Fibroblast of lung (primary cell): ENCODE measurements at regions not wholly inside any gene's neighbourhood (a gene's known extent, or its start where the extent isn't known, plus 50 kb on each side); places are given as distances from the start of the nearest gene placed in this dataset.
A peak's percentile ranks its signal among the peaks of the same experiment; 100 is the strongest.

Experiments used
- DNase-seq, 2 donors: peaks; one replicate each; pipeline versions ENCODE4 v3.0.0 to v3.0.0-alpha.2; 2010; ENCODE audit warnings: low read depth in 2 of 2
- H2AFZ ChIP-seq: 2 replicates; pipeline ENCODE4 v1.5.1; 2012; ENCODE audit warnings: low read length, control low read depth, inconsistent platforms
- H3K27ac ChIP-seq: 2 replicates; pipeline ENCODE4 v1.5.1; 2011; ENCODE audit warnings: low read length, control low read depth; ENCODE audit not compliant: insufficient read depth
- H3K27me3 ChIP-seq: 2 replicates; pipeline ENCODE4 v1.5.1; 2011; ENCODE audit warnings: mild to moderate bottlenecking, low read length; ENCODE audit not compliant: control insufficient read depth, insufficient read depth
- H3K36me3 ChIP-seq: 2 replicates; pipeline ENCODE4 v1.5.1; 2011; ENCODE audit warnings: low read length; ENCODE audit not compliant: control insufficient read depth, insufficient read depth
- H3K4me1 ChIP-seq: 2 replicates; pipeline ENCODE4 v1.5.1; 2011; ENCODE audit warnings: low read length; ENCODE audit not compliant: control insufficient read depth, insufficient read depth; ENCODE audit errors: extremely low read depth
- H3K4me2 ChIP-seq: 2 replicates; pipeline ENCODE4 v1.5.1; 2011; ENCODE audit warnings: low read length, control low read depth; ENCODE audit not compliant: insufficient read depth; ENCODE audit errors: extremely low read depth
- H3K4me3 ChIP-seq, 4 experiments: fragments of 200-600 bp in 1 of 4; sonication (generic) in 1 of 4; replicated peaks in 1 of 4; 2 replicates each; pipeline ENCODE4 v1.5.1; 2011 to 2016; ENCODE audit warnings: low read length in 4 of 4, low read depth in 3 of 4, mild to moderate bottlenecking in 3 of 4, control low read depth in 2 of 4, inconsistent platforms in 1 of 4, mixed read lengths in 1 of 4; ENCODE audit not compliant: insufficient read depth in 1 of 4; ENCODE audit errors: control extremely low read depth in 1 of 4
- H3K79me2 ChIP-seq: 2 replicates; pipeline ENCODE4 v1.5.1; 2012; ENCODE audit warnings: mild to moderate bottlenecking, low read length, inconsistent platforms; ENCODE audit not compliant: control insufficient read depth, insufficient read depth
- H3K9ac ChIP-seq: 2 replicates; pipeline ENCODE4 v1.5.1; 2011; ENCODE audit warnings: mild to moderate bottlenecking, low read length, control low read depth; ENCODE audit not compliant: insufficient read depth
- H3K9me3 ChIP-seq: 2 replicates; pipeline ENCODE4 v1.5.1; 2012; ENCODE audit warnings: low read depth, low read length; ENCODE audit not compliant: control insufficient read depth, insufficient read depth
- H4K20me1 ChIP-seq: 2 replicates; pipeline ENCODE4 v1.5.1; 2011; ENCODE audit warnings: low read length; ENCODE audit not compliant: control insufficient read depth, insufficient read depth; ENCODE audit errors: extremely low read depth
- CTCF ChIP-seq, 2 donors: IDR thresholded peaks in 1 of 2; conservative IDR thresholded peaks in 1 of 2; 1 replicate in 1 of 2; 2 replicates in 1 of 2; pipeline ENCODE4 v1.5.1; 2011 to 2012; ENCODE audit warnings: low read length in 2 of 2, control low read depth in 1 of 2, inconsistent platforms in 1 of 2, low read depth in 1 of 2, mild to moderate bottlenecking in 1 of 2
- EZH2 ChIP-seq: IDR thresholded peaks from 2 replicates; pipeline ENCODE4 v1.5.1; 2012; ENCODE audit warnings: low read length, control low read depth, mild to moderate bottlenecking; ENCODE audit errors: missing control alignments

GRCh38 chr17:51454456-51454978 lies 194.2 kb downstream of the UTP18 start:
- Histone ChIP-seq H3K9me3 (no peaks in the 10 kb centered on the region), H2AFZ (no peak overlapping the region), H3K36me3 (no peaks in the 10 kb centered on the region), H3K4me2 (no peak overlapping the region), H3K4me1 (no peaks in the 10 kb centered on the region), H3K27me3 (no peaks in the 10 kb centered on the region), H4K20me1 (no peaks in the 10 kb centered on the region), H3K27ac (no peak overlapping the region), H3K4me3 (no peak overlapping the region), H3K9ac (no peak overlapping the region), H3K79me2 (no peaks in the 10 kb centered on the region)
- TF ChIP-seq CTCF (conservative IDR thresholded peaks at IDR 0.05 in 1 of 2, IDR thresholded peaks at IDR 0.05 in 1 of 2; ENCODE audit: low read depth in 1 of 2, low read length in 2 of 2) (no peak), EZH2 (no peak)
- no peak for DNase-seq

GRCh38 chr17:51455211-51455610 lies 194.9 kb downstream of the UTP18 start:
- Histone ChIP-seq H3K27ac (no peak overlapping the region), H4K20me1 (no peaks in the 10 kb centered on the region), H3K79me2 (no peaks in the 10 kb centered on the region), H3K4me2 (no peak overlapping the region), H3K9me3 (no peaks in the 10 kb centered on the region), H3K9ac (no peak overlapping the region), H3K4me1 (no peaks in the 10 kb centered on the region), H3K36me3 (no peaks in the 10 kb centered on the region), H2AFZ (no peak overlapping the region), H3K27me3 (no peaks in the 10 kb centered on the region), H3K4me3 (no peak overlapping the region)
- TF ChIP-seq EZH2 (no peak), CTCF (conservative IDR thresholded peaks at IDR 0.05 in 1 of 2, IDR thresholded peaks at IDR 0.05 in 1 of 2; ENCODE audit: low read depth in 1 of 2, low read length in 2 of 2) (no peak)
- no peak for DNase-seq

DNA sequence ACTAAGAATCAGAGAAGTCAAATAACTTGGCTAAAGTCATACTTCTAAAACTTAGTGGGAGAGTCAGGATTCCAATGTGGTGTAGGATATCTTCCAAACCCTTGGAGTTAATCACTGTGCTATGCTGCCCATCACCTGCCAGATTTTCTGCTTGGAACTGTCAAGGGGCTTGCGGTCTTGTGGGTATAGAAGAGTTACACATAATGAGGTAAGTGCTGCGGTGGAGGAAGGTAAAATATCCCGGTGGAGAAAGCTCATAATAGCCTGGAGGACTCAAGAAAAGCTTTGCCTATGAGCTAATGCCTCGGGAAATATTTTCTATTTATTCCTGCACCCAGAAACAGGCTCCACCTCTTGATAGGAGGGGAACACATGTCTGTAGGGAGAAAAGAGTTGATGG lies 195.6 kb downstream of the UTP18 start:
- H3K4me3 ChIP-seq, result no peak overlapping the region
- no peak overlapping the region for H2AFZ ChIP-seq
- H3K9ac ChIP-seq, result no peak overlapping the region
- H3K27ac ChIP-seq, result no peak overlapping the region
- peak in 1 of 2 donors; percentile 13 for DNase-seq
- no peaks in the 10 kb centered on the region for H3K79me2 ChIP-seq
- H4K20me1 ChIP-seq, result no peaks in the 10 kb centered on the region
- H3K9me3 ChIP-seq, result no peaks in the 10 kb centered on the region
- no peaks in the 10 kb centered on the region for H3K4me1 ChIP-seq
- H3K4me2 ChIP-seq, result no peak overlapping the region
- H3K36me3 ChIP-seq, result no peaks in the 10 kb centered on the region
- no peaks in the 10 kb centered on the region for H3K27me3 ChIP-seq
- TF ChIP-seq EZH2 (no peak), CTCF (conservative IDR thresholded peaks at IDR 0.05 in 1 of 2, IDR thresholded peaks at IDR 0.05 in 1 of 2; ENCODE audit: low read depth in 1 of 2, low read length in 2 of 2) (no peak)
